ENCODE measurements at regions not wholly inside any gene's neighbourhood (a gene's known extent, or its start where the extent isn't known, plus 50 kb on each side); places are given as distances from the start of the nearest gene placed in this dataset.

DNA sequence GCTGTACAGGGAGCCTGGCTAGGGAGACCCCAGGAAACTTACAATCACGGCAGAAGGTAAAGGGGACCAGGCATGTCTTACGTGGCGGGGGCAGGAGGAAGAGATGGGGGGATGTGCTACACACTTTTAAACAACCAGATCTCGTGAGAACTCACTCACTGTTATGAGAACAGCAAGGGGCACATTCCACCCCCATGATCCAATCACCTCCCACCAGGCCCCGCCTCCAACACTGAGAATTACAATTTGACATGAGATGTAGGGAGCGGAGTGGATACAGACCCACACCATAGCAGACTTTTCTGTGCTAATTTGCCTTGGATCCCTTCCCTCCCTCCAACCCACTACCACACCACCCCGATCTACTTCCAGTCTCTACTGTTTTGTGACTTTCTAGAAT, 106.7 kb upstream of the PEG3 start:
- Histone ChIP-seq H3K9ac (replicated peaks in 1 of 4; ENCODE audit: extremely low read depth in 1 of 4, low read depth in 3 of 4, low read length in 3 of 4) (no peak overlapping the region), H2BK120ac (replicated peaks; ENCODE audit: low read depth, low read length) (no peak overlapping the region), H3K4me1 (replicated peaks in 1 of 4; ENCODE audit: control insufficient read depth in 3 of 4, insufficient read depth in 4 of 4, low read length in 3 of 4) (no peaks in the 10 kb centered on the region), H3K4me2 (ENCODE audit: insufficient read depth in 1 of 2, low read depth in 2 of 2, low read length in 2 of 2) (no peak overlapping the region), H2AFZ (ENCODE audit: low read length) (no peak overlapping the region), H2BK12ac (ENCODE audit: low read depth, low read length) (no peak overlapping the region), H3K36me3 (ENCODE audit: control insufficient read depth in 2 of 4, insufficient read depth in 4 of 4, low read length in 3 of 4) (no peaks in the 10 kb centered on the region), H4K8ac (ENCODE audit: extremely low read depth, insufficient read depth, low read length) (no peak overlapping the region), H2BK20ac (ENCODE audit: low read length) (no peak overlapping the region), H3K79me2 (ENCODE audit: control insufficient read depth in 1 of 2, insufficient read depth in 2 of 2, low read length in 2 of 2) (no peaks in the 10 kb centered on the region), H3K27me3 (replicated peaks in 1 of 4; ENCODE audit: control insufficient read depth in 3 of 4, extremely low read depth in 1 of 4, insufficient read depth in 3 of 4, low read length in 3 of 4) (no peaks in the 10 kb centered on the region), H2BK15ac (ENCODE audit: low read length) (no peak overlapping the region), H4K20me1 (replicated peaks in 1 of 2; ENCODE audit: control insufficient read depth in 1 of 2, insufficient read depth in 2 of 2, low read length in 2 of 2) (no peaks in the 10 kb centered on the region), H2BK5ac (ENCODE audit: low read depth, low read length) (no peak overlapping the region), H3K23me2 (ENCODE audit: low read depth, low read length) (no peaks in the 10 kb centered on the region), H3K4ac (replicated peaks; ENCODE audit: insufficient read length, low read depth, low read length) (no peak overlapping the region), H3K56ac (replicated peaks; ENCODE audit: insufficient read length, low read depth, low read length) (no peak overlapping the region), H3K14ac (ENCODE audit: insufficient read length) (no peak overlapping the region), H2AK5ac (ENCODE audit: low read depth, low read length) (no peak overlapping the region), H3K79me1 (ENCODE audit: low read depth, low read length) (no peaks in the 10 kb centered on the region), H3K9me3 (ENCODE audit: insufficient read depth in 2 of 2, low read depth in 1 of 2, low read length in 1 of 2) (peaks cover 53 to 84% of the 10 kb centered on the region in 2 experiments), H3K4me3 (ENCODE audit: extremely low read depth in 1 of 4, insufficient read depth in 2 of 4, low read depth in 3 of 4, low read length in 4 of 4) (no peak overlapping the region), H4K5ac (ENCODE audit: insufficient read length, low read depth, low read length) (no peak overlapping the region), H3K27ac (ENCODE audit: low read depth, low read length) (no peak overlapping the region), H3K18ac (ENCODE audit: extremely low read depth, low read length) (no peak overlapping the region), H4K91ac (replicated peaks; ENCODE audit: insufficient read length, low read length) (no peak overlapping the region), H3K23ac (ENCODE audit: insufficient read length) (no peak overlapping the region)
- FAIRE-seq (no peak), DNase-seq (ENCODE audit: low read depth in 1 of 2, low spot score in 2 of 2) (no peak)
- CTCF ChIA-PET (ENCODE audit: partially characterized antibody) = no interaction called here
- no peak for TF ChIP-seq CEBPB (IDR thresholded peaks at IDR 0.05; ENCODE audit: low read depth, low read length)
- TF ChIP-seq POU5F1 (IDR thresholded peaks at IDR 0.05; ENCODE audit: low read depth, low read length) = no peak
- no peak for TF ChIP-seq NANOG (IDR thresholded peaks at IDR 0.05; ENCODE audit: insufficient read depth, low read depth, low read length, poor library complexity, severe bottlenecking)
- TF ChIP-seq RBBP5 (IDR thresholded peaks at IDR 0.05; ENCODE audit: borderline replicate concordance, low read depth, low read length) = no peak
- no peak for TF ChIP-seq EZH2 (IDR thresholded peaks at IDR 0.05; ENCODE audit: low read depth, low read length, severe bottlenecking)
- no peak for TF ChIP-seq TBP (IDR thresholded peaks at IDR 0.05; ENCODE audit: low read depth, low read length)
- TF ChIP-seq JUND (IDR thresholded peaks at IDR 0.05; ENCODE audit: low read length) = no peak
- TF ChIP-seq SUZ12 (IDR thresholded peaks at IDR 0.05; ENCODE audit: low read length) = no peak
- TF ChIP-seq POLR2AphosphoS5 (IDR thresholded peaks at IDR 0.05; ENCODE audit: low read depth, low read length) = no peak
- TF ChIP-seq YY1 (IDR thresholded peaks at IDR 0.05; ENCODE audit: low read depth, low read length) = no peak
- TF ChIP-seq RAD21 (IDR thresholded peaks at IDR 0.05 in 1 of 2, conservative IDR thresholded peaks at IDR 0.05 in 1 of 2; ENCODE audit: low read depth in 2 of 2, low read length in 2 of 2) = no peak
- TF ChIP-seq RFX5 (IDR thresholded peaks at IDR 0.05; ENCODE audit: borderline replicate concordance, low read depth, low read length) = no peak
- TF ChIP-seq CHD1 (IDR thresholded peaks at IDR 0.05; ENCODE audit: low read depth, low read length) = no peak
- POLR2A ChIA-PET (ENCODE audit: partially characterized antibody) = no interaction called here
- 84% methylated on average over 6 of the region's 7 CpGs; no CpG with 5 or more reads in 1 of the 2 experiments for whole genome bisulfite sequencing, 2 experiments (ENCODE audit: extremely low coverage in 1 of 2, insufficient coverage in 1 of 2, insufficient read length in 1 of 2, insufficient replicate concordance in 2 of 2, low coverage in 1 of 2, low lambda C conversion rate in 2 of 2, missing lambda C conversion rate in 1 of 2)
